ENCODE measurements at regions not wholly inside any gene's neighbourhood (a gene's known extent, or its start where the extent isn't known, plus 50 kb on each side); places are given as distances from the start of the nearest gene placed in this dataset.

- Histone ChIP-seq H3K27me3 (no peaks in the 10 kb centered on the region), H3K9me3 (no peaks in the 10 kb centered on the region), H3K4me3 (no peak overlapping the region), H3K4me1 (no peaks in the 10 kb centered on the region), H3K27ac (no peak overlapping the region), H3K36me3 (no peaks in the 10 kb centered on the region)
- intact Hi-C loops (cut with DNase I): no loop called here
- no peak for DNase-seq (ENCODE audit: low spot score in 2 of 2)
- TF ChIP-seq CTCF (IDR thresholded peaks at IDR 0.05): no peak
Measured at GRCh38 chr16:17759451-17760390, 289.0 kb upstream of the XYLT1 start.

DNA sequence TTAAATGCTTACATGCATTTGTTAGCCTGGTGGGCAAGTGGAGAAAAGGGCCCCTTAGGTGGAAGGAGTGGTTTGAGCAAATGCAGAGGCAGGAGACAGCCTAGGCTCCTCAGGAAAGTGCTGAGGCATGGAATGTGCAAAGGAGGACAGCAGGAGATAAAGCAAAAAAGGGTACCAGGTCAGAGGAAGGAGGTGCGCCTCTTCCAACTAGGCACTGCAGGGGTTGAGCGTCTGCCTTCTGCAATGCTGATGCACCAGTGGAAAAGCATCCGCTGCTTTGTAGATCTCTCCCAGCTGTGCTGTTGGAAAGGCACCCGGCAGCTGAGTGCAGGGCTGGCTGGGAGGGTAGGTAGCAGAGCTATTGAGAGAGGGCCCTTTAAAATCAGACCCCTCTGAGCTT is 287.0 kb upstream of the XYLT1 start:
- DNase-seq (ENCODE audit: low spot score in 2 of 2): no peak
- intact Hi-C loops (cut with DNase I): no loop called here
- Histone ChIP-seq H3K27me3 (no peaks in the 10 kb centered on the region), H3K4me1 (no peaks in the 10 kb centered on the region), H3K36me3 (no peaks in the 10 kb centered on the region), H3K9me3 (no peaks in the 10 kb centered on the region), H3K4me3 (no peak overlapping the region), H3K27ac (no peak overlapping the region)
- TF ChIP-seq CTCF (IDR thresholded peaks at IDR 0.05): no peak

DNA sequence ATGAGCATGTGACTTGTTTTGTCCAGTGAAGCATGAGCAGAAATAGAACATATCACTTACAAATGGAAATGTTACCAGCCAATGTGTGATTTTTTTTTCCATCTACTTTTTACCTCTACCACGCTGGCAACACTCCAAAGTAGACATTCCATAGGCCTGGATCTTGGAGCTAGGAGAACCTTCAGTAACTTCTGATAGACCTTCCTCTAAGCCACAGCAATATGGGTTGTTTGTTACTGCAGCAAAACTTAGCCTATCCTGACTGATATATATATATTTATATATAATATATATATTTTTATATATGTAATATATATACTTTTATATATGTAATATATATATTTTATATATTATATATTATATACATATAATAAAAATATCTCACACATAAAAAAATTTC is 284.4 kb upstream of the XYLT1 start:
- DNase-seq (ENCODE audit: low spot score in 2 of 2): no peak
- H3K9me3 ChIP-seq: no peaks in the 10 kb centered on the region
- TF ChIP-seq CTCF (IDR thresholded peaks at IDR 0.05): no peak
- intact Hi-C loops (cut with DNase I): no loop called here
- H3K27ac ChIP-seq: no peak overlapping the region
- no peaks in the 10 kb centered on the region for H3K27me3 ChIP-seq
- H3K36me3 ChIP-seq: no peaks in the 10 kb centered on the region
- no peaks in the 10 kb centered on the region for H3K4me1 ChIP-seq
- H3K4me3 ChIP-seq: no peak overlapping the region

DNA sequence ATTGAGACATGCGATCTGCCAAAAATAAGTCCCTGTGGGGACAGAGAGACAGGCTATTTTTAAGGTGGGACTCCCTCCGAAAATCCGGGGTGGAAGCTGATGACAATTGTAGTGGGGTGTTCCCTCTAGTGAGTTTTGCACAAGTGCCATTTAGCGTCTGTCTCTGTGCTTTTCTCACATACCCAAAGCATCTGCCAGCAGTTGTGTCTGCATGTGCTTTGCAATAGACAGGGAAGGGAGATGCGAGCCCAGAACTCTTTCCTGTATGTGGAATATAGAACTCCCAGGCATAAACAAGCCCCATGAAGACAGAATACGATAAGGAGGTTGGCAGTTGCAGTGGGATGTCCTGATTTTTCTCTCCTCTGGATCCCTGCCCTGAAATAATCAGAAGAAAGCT is 282.7 kb upstream of the XYLT1 start:
- Histone ChIP-seq H3K4me3 (no peak overlapping the region), H3K27me3 (no peaks in the 10 kb centered on the region), H3K9me3 (peaks cover 0 to 2% of the 10 kb centered on the region in 2 donors), H3K4me1 (no peaks in the 10 kb centered on the region), H3K36me3 (no peaks in the 10 kb centered on the region), H3K27ac (no peak overlapping the region)
- no peak for TF ChIP-seq CTCF (IDR thresholded peaks at IDR 0.05)
- no peak for DNase-seq (ENCODE audit: low spot score in 2 of 2)
- intact Hi-C loops (cut with DNase I): no loop called here

GRCh38 chr16:17749706-17750105 is 278.9 kb upstream of the XYLT1 start:
- Histone ChIP-seq H3K9me3 (peaks cover 0 to 2% of the 10 kb centered on the region in 2 donors), H3K27ac (no peak overlapping the region), H3K27me3 (no peaks in the 10 kb centered on the region), H3K4me1 (no peaks in the 10 kb centered on the region), H3K4me3 (no peak overlapping the region), H3K36me3 (no peaks in the 10 kb centered on the region)
- no peak for DNase-seq (ENCODE audit: low spot score in 2 of 2)
- intact Hi-C loops (cut with DNase I): no loop called here
- TF ChIP-seq CTCF (IDR thresholded peaks at IDR 0.05): no peak
